Left hindlimb (tissue), 1 donor: ENCODE measurements at regions not wholly inside any gene's neighbourhood (a gene's known extent, or its start where the extent isn't known, plus 50 kb on each side); places are given as distances from the start of the nearest gene placed in this dataset.
A peak's percentile ranks its signal among the peaks of the same experiment; 100 is the strongest.

Source experiments
- DNase-seq: peaks from one replicate; pipeline ENCODE4 v3.0.0-alpha.2; 2018

GRCh38 chr11:113634940-113635575, 71.0 kb downstream of the TMPRSS5 start:
- no peak for DNase-seq

- DNase-seq = no peak
Measured at GRCh38 chr11:113632981-113633380, 73.1 kb downstream of the TMPRSS5 start.

GRCh38 chr11:113629562-113629961, 76.5 kb downstream of the TMPRSS5 start:
- no peak for DNase-seq

- no peak for DNase-seq
Measured at GRCh38 chr11:113628912-113629311, 77.2 kb downstream of the TMPRSS5 start.

DNA sequence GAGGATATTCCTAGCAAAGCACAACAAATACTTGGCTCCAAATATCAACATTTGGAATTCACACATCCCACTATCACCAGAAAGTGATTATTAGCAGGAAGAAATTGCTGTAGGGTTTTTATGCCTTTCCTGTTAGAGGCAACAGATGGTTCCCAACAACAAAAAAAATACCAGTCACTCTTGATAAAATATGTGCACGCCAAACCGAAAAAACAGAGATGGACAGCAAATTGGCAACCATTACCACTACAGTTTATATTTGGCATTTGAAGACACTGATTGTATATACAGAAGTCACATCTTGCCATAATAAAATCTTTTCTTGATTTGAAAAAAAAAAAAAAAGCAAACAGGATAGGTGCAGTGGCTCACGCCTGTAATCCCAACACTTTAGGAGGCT, 78.2 kb downstream of the TMPRSS5 start:
- no peak for DNase-seq

GRCh38 chr11:113627297-113627696, 78.8 kb downstream of the TMPRSS5 start:
- DNase-seq = no peak

DNA sequence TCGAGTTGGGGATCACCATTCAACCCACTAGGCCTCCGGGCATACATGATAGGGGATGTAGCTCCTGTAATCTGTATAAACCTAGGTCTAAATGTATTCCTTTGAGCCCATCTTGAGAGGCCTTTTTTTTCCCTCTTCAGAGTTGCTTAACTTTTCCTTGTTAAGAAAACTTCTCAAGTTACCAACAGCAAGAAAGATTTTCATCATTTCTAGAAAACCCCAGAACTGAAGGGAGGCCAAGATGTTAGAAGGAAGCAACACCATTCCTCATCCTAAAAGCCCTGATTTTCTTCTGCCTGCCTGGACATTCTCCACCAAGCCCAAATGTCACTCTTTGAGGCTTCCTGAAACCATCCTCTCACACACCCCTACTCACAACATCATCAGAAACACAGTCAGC, 79.4 kb downstream of the TMPRSS5 start:
- DNase-seq = no peak

DNA sequence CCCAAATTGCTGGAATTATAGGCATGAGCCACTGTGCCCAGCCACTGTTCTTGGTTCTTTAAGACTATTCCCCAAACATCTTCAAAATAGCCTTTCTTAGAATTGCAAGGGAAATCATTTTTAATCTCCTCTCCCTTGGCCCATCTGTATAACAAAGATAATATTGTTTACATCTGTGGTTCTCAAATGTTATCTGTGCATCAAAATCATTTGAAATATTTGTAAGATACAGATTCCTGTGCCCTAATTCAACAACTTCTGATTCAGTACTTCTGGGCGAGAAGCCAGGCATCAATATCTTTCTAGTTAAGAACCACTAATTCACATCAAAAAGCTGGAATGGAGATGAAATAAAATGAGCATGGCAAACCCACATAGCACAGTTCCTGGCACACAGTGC, 83.0 kb downstream of the TMPRSS5 start:
- no peak for DNase-seq

DNA sequence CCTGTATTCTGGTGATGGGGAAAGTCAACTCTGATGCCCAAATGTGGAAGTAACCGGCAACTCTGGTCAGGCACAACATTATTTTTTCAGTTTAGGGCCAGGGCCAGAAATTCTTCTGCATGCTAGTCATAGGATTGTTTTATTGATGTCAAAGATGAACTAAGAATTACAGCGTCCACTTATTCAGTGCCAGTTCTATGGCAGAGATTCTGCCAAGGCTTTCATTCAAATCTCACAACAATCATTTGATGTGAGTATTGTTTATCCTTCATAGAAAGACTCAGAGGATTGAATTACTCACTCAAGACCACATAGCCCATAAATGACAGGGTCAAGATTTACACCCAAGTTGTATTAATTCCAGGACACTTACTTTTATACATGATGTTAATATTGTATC, 87.7 kb downstream of the TMPRSS5 start:
- no peak for DNase-seq

DNA sequence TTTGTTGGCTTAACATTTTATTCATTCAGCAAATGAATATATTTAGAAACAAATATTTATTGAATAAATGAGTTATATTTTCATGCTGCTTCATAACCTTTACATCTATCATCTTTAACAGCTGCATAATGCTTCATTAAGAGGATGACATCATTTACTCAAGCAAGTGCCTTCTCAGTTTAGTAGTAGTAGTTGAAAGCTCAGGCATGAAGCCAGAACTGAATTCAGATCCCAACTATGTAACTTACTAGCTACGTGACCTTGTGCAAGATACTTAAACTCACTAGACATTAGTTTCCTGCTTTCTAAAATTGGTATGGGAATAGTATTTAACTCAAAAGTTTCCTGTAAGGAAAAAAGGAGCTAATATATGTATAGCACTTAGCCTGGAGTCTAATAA, 90.3 kb downstream of the TMPRSS5 start:
- no peak for DNase-seq

- no peak for DNase-seq
Measured at GRCh38 chr11:113615098-113615497, 91.0 kb downstream of the TMPRSS5 start.

DNA sequence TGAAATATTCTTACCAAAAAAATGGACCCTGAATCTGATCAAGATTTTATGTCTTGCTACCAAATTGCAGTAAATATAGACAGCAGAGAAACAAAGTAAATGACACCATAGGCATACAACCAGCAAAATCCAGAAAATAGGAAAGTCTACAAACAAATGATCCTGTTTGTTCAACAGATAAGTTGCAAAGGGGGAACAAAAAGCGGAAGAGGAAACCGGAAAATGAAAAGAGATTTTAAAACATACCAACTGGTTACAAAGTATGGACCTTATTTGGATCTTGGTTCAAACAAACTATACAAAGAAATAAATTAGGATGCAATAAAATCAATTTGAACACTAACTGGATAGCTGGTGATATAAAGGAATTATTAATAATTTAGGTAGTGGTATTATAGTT, 92.0 kb downstream of the TMPRSS5 start:
- DNase-seq = no peak

DNA sequence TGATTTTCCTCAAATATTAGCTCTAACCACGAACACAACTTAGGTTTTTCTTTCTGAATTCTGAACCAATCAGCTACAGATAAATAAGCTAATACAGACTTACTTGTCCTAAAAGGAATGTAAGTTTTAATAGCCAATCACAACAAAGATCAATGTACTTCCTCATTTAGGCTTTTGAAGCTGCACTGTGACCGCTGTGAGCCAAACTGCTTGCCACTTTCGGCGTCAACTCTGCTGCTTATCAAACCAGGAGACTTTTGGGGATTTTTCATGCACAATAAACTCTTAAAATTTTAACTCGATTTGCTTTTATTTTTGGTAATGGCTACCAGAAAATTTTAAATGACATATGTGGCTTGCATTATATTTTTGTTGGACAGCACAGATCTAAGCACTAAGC, 92.5 kb downstream of the TMPRSS5 start:
- no peak for DNase-seq

- no peak for DNase-seq
Measured at GRCh38 chr11:113604186-113604585, 101.9 kb downstream of the TMPRSS5 start.

DNA sequence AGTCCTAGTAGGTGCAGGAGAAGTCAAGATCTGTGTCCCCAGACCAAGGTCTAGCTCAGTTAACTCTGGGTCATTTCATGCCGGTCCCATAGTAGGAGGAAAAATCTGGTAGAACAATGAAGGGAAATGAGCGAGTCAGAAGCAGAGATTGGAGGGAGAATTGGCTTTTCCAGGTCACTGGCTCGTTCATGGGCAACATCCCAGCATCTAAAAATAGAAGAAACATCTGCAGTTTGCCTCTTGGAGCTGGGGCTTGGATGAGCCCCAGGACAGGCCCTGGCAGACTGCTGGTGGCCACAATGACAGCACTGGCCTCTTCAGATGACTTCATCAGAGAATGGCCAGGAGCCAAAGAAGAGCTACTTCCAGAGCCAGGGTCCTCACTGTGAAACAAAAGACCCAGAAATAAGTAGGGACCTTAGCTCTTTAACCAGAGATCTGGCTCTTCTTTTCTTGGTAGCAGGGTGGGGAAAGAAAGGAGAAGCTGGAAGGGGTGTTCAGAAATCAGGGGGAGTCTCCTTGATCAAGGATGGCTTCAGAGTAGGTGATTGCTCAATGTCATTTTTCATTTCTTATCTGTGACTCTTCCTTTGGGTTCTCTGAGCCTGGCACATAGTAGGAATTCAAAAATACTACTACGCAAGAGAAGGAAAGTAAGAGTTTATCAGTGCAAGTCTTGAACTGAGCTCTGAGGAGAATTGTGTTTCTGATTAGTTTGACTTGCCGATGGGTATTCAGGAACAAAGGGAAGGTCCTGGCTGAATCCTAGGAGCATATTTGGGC, 102.6 kb downstream of the TMPRSS5 start:
- DNase-seq = peak; percentile 56

- no peak for DNase-seq
Measured at GRCh38 chr11:113602483-113602882, 103.6 kb downstream of the TMPRSS5 start.

GRCh38 chr11:113596658-113597057, 109.5 kb downstream of the TMPRSS5 start:
- DNase-seq = no peak

DNA sequence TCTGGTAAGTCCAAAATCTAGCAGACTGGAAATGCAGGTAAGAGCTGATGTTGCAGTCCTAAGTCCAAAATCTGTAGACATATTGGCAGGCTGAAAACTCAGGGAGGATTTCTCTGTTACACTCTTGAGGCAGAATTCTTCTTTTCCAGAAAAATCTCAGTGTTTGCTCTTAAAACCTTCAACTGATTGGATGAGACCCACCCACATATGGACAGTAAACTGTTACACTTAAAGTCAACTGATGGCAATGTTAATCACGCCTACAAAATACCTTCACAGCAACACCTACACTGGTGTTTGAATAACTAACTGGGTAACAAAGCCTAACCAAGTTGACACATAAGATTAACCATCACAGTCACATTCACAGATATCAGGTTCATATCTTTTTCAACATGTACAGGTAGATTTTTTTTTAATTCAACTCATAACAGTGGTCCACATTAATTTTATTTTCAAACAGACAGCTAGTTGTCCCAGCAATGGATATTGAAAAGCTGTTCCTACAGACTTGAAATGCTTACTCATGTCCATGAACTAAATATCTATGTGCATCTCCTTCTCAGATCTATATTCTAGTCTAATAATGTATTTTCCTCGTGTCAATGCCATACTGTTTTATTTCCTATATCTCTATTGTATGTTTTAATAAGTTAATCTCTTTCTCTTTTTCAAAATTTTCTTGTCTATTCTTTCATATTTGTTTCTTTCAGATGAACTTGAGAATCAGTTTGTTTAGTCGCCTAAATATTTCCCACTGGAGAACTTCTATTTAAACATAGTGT, 110.1 kb downstream of the TMPRSS5 start:
- DNase-seq = no peak

GRCh38 chr11:113593698-113594308, 112.3 kb downstream of the TMPRSS5 start:
- DNase-seq = peak; percentile 63

GRCh38 chr11:113591117-113591516, 115.0 kb downstream of the TMPRSS5 start:
- no peak for DNase-seq

DNA sequence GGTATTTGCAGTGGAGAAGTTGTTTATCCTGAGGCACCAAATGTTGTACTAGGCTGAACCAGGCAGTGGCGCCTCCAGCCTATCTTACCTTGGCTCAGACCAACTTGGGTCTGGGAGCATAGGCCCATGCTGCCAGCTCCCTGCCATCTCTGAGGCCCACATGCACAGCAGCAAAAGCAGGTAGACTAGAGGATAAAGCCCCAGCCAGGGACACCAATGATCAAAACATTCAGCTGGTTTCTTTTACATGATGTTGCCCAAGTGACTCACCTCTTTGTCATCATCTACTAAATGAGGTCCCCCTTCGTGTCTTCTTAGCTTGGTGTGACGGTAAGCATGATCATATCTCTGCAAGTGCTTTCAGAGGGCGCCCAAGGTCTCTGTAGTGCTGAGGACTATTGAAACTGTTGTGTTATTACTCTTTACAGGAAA, 112.1 kb upstream of the DRD2 start:
- no peak for DNase-seq

- no peak for DNase-seq
Measured at GRCh38 chr11:113584371-113584770, 109.2 kb upstream of the DRD2 start.

GRCh38 chr11:113581713-113582112, 106.5 kb upstream of the DRD2 start:
- no peak for DNase-seq
